SHP77 (cell line): ENCODE measurements at regions not wholly inside any gene's neighbourhood (a gene's known extent, or its start where the extent isn't known, plus 50 kb on each side); places are given as distances from the start of the nearest gene placed in this dataset.

Experiments used
- DNase-seq, 2 experiments: peaks; one replicate each; lab custom pipeline; 2025; lab: John Stamatoyannopoulos, UW

DNA sequence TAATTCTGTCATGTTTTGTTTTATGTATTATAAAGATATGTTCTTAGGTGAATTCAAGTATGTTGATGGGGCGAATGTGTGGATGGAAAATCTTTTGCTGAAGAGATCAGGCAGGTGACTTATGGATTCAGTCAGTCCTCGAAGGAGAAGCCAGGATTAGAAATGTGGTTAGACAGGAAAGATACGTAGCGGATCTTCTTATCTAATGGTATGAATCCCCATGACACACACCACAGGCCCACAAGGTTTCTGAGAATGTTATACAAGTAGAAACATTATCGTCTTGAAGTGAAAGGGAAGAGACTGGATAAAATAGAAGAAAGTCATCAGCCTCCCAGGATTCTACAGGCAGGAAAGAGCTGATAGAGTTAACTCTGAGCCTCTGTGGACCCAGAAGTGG lies 69.0 kb upstream of the RFXAP start:
- DNase-seq, result no peak

DNA sequence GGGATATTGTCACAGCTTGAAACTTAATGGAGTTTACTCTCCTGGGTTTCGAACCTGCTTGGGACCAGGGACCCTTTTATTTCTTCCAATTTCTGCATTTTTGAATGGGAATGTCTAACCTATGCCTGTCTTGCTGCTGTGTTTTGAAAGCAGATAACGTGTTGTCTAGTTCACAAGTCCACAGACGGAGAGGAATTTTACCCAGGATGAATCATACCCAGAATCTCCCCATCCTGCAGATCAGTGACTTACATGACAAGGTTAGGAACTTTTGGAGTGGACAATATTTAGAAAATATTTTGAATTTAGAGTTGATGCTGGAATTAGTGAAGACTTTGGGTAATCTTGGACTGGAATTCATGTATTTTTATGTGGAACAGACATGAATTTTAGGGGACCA lies 68.6 kb upstream of the RFXAP start:
- no peak for DNase-seq

DNA sequence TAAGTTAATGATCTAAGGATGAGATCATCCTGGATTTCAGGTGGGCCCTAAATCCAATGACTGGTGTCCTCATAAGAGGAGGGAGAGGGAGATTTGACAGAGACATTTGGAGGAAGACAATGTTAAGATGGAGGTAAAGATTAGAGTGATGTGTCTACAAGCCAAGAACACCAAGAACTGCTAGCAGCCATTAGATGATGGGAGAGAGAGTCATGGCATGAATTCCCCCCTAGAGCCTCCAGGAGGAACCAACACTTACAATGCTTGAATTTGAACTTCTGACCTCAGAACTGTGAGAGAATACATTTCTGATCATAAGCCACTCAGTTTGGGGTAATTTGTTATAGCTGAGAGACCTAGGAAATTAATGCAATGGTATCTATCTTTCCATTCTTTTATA lies 68.1 kb upstream of the RFXAP start:
- no peak for DNase-seq

DNA sequence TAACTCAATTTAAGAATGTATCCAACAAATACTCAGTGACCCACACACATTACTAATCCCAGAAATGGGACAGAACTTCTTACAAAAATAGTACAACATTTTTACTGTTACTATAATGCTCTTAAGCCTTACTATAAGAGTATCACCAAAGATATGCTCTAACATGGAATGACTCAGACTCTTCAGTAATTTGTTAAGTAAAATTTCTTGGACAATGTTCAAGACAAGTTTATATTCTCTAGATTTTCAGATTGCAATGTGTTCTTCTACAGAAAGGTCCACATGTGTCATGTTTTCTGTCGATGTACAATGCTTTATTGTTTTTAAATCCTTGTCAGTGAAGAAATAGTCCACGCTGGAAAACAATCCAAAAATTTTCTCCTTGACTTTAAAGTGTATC lies 66.3 kb upstream of the RFXAP start:
- DNase-seq, result no peak

- DNase-seq, result no peak
Observed at GRCh38 chr13:36753176-36753575, 65.8 kb upstream of the RFXAP start.

- DNase-seq, result peak; percentile 42 to 64
Observed at GRCh38 chr13:36758345-36758744, 60.7 kb upstream of the RFXAP start.

DNA sequence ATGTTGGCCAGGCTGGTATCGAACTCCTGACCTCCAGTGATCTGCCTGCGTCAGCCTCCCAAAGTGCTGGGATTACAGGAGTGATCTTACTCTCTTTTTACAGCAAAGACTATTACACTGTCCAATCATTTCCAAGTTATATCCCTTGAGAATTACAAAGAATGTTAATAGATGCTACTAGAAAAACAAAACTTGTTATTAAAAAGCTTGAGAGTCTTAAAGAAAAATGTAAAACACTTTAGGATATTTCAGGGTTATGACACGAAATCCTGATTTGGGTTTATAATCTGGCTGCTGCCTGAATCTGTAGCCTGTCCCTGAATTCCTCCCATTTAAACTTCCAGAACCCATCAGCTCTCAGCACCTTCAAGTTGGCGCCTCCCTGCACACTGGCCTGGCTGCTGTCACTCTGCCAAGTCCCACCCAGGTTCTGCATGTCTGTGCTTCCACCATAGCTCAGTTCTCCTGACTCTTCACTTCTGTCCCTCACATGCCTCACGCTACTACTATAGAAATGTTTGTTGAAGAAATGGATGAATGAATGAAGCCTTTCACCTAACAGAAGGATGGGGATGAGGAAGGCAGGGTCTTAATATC lies 55.8 kb upstream of the RFXAP start:
- no peak for DNase-seq

DNA sequence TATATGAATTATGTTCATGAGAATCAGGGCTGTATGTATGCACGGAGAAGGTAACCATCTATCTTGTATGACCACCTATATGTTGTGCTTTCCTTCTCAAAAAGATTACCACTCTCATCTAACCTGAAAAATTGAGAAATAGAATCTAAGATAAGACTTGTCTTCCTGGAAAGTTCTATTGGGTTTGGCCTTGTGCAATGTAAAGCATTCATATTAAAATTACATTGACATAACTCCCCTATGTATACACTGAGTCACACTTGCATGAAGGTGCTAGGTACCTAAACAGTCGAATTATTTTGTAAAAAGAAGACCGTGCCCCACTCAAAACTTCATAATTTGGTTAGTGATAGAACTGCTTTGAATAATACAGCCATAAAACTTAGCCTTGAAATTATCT lies 54.5 kb upstream of the RFXAP start:
- no peak for DNase-seq

- no peak for DNase-seq
Observed at GRCh38 chr13:36764957-36765356, 54.1 kb upstream of the RFXAP start.

- DNase-seq, result no peak
Observed at GRCh38 chr13:36766295-36766694, 52.7 kb upstream of the RFXAP start.

DNA sequence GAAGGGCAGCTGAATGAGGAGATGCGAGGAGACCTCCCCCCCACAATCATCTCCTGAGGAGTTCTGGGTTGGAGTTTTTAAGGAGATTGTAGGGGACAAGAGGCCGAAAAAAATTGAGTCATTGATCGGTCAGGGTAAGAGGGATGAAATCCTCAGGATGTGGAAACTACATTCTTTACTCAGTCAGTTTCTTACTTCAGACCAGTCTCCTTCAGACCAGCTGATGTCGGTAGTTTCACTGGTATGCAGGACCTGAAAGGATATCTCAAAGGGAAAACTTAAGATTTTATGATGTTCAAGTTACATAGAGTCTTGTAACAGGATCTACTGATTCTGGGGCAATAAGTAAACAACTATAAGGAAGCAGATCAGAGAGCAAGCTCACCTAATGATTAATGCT lies 51.7 kb upstream of the RFXAP start:
- DNase-seq, result no peak

DNA sequence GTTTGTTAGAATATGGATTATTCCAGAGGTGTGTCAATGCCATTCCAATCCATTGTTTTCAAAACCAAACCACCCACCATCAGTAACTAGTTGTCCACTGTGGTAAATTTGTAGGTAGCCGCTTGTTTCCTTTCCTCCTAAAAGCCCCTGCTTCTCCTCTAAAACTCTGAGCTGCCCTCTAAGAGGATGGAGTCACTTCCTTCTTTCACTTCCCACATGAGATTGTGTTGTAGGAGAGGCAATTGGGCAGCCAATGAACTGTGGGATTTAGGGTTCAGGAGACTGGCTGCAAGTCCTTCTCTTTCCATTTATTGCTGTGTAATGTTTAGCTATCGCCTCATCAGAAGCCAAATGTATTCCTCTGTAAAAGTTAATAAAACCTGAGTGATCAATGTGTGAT lies 49.9 kb upstream of the RFXAP start:
- DNase-seq, result no peak
